ENCODE measurements at regions not wholly inside any gene's neighbourhood (a gene's known extent, or its start where the extent isn't known, plus 50 kb on each side); places are given as distances from the start of the nearest gene placed in this dataset.

GRCh38 chr5:6995115-6995514 is 281.9 kb downstream of the TENT4A start:
- DNase-seq (no peak), ATAC-seq (no peak)
- Mint-ChIP-seq H3K4me1 (ENCODE audit: low read depth) (no peaks in the 10 kb centered on the region), H3K27me3 (peaks cover 12% of the 10 kb centered on the region), H3K4me3 (no peak overlapping the region), H3K27ac (no peak overlapping the region), H3K9me3 (peaks cover 2% of the 10 kb centered on the region), H3K36me3 (ENCODE audit: low read depth) (no peaks in the 10 kb centered on the region)
- ChIA-PET POLR2A (no interaction called here), CTCF (no interaction called here)
- intact Hi-C loops (cut with micrococcal nuclease): no loop called here
- TF ChIP-seq, protein P1, sequence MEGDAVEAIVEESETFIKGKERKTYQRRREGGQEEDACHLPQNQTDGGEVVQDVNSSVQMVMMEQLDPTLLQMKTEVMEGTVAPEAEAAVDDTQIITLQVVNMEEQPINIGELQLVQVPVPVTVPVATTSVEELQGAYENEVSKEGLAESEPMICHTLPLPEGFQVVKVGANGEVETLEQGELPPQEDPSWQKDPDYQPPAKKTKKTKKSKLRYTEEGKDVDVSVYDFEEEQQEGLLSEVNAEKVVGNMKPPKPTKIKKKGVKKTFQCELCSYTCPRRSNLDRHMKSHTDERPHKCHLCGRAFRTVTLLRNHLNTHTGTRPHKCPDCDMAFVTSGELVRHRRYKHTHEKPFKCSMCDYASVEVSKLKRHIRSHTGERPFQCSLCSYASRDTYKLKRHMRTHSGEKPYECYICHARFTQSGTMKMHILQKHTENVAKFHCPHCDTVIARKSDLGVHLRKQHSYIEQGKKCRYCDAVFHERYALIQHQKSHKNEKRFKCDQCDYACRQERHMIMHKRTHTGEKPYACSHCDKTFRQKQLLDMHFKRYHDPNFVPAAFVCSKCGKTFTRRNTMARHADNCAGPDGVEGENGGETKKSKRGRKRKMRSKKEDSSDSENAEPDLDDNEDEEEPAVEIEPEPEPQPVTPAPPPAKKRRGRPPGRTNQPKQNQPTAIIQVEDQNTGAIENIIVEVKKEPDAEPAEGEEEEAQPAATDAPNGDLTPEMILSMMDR (IDR thresholded peaks at IDR 0.05): no peak

- ChIA-PET CTCF (no interaction called here), POLR2A (interaction anchor here (0.7 kb wide), 1 partner anchor 9 kb away, joined by 6 read pairs; no protein-coding TSS in a partner anchor)
- Mint-ChIP-seq H3K9me3 (peaks cover 2% of the 10 kb centered on the region), H3K27me3 (peaks cover 9% of the 10 kb centered on the region), H3K36me3 (ENCODE audit: low read depth) (no peaks in the 10 kb centered on the region), H3K4me3 (no peak overlapping the region), H3K4me1 (ENCODE audit: low read depth) (peaks cover 2% of the 10 kb centered on the region), H3K27ac (no peak overlapping the region)
- ATAC-seq (no peak), DNase-seq (no peak)
- intact Hi-C loops (cut with micrococcal nuclease): no loop called here
- TF ChIP-seq, protein P1 (IDR thresholded peaks at IDR 0.05): no peak
Measured at GRCh38 chr5:7000310-7000709, 287.1 kb downstream of the TENT4A start.

DNA sequence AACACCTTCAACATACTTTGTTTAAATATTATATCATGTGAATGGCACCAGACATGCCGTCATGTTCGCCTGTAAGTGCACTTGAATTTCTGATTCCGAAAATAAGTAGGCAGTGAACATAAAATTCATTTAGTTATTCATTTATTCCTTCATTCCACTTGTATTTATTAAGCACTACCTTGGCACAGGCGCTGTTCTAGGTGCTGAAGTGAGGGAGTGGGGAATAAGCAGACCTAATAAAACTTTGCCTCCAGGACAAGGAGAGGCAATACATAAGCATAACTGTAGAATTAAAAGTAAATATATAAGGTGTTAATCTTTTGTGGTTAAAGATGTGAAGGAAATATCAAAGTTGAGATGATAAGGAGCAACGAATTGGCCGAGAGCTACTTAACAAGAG is 297.4 kb downstream of the TENT4A start:
- Mint-ChIP-seq H3K4me3 (no peak overlapping the region), H3K36me3 (ENCODE audit: low read depth) (no peaks in the 10 kb centered on the region), H3K4me1 (ENCODE audit: low read depth) (no peaks in the 10 kb centered on the region), H3K27ac (no peak overlapping the region), H3K9me3 (no peaks in the 10 kb centered on the region), H3K27me3 (peaks cover 1% of the 10 kb centered on the region)
- CTCF ChIA-PET: no interaction called here
- POLR2A ChIA-PET: no interaction called here
- DNase-seq (no peak), ATAC-seq (no peak)
- TF ChIP-seq, protein P1 (IDR thresholded peaks at IDR 0.05): no peak
- intact Hi-C loops (cut with micrococcal nuclease): no loop called here

DNA sequence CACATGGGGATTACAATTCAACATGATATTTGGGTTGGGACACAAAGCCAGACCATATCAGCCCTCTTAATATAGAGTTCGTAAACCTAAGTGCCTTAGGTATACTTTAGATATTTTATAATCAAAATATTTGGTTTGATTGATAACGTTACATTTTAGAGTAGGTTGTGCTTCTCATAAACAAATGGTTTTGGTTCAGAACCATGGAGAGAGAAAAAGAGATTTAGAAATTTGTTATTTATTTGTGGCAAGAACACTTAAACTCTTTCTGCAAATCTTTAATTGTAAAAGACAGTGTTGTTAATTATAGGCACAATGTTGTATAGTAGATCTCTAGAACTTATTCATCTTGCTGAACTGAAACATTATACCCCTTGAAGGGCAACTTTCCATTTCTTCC is 298.8 kb downstream of the TENT4A start:
- H3K4me1 Mint-ChIP-seq (ENCODE audit: low read depth): no peaks in the 10 kb centered on the region
- CTCF ChIA-PET: no interaction called here
- no peak overlapping the region for H3K27ac Mint-ChIP-seq
- TF ChIP-seq, protein P1 (IDR thresholded peaks at IDR 0.05): no peak
- H3K4me3 Mint-ChIP-seq: no peak overlapping the region
- peaks cover 1% of the 10 kb centered on the region for H3K27me3 Mint-ChIP-seq
- no peaks in the 10 kb centered on the region for H3K9me3 Mint-ChIP-seq
- DNase-seq: no peak
- H3K36me3 Mint-ChIP-seq (ENCODE audit: low read depth): no peaks in the 10 kb centered on the region
- POLR2A ChIA-PET: no interaction called here
- ATAC-seq: no peak
- intact Hi-C loops (cut with micrococcal nuclease): no loop called here

DNA sequence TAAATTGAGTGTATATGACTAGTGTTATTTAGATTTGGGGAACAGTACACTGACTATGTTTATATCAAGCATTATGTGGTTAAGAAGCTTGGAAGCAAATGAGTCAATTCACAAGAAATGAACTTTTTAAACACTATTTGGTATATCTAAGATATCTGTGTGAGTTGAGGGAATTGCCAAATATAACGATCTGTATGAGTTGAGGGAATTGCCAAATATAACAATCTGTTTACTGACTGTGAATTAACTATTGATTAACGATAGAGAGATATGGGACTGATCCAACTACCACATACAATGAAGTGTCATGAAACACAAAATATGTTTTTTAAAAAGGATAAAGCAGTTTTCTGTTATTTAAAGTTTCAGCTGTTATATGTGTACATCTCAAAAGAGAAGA is 301.4 kb downstream of the TENT4A start:
- POLR2A ChIA-PET: no interaction called here
- TF ChIP-seq, protein P1 (IDR thresholded peaks at IDR 0.05): no peak
- H3K27ac Mint-ChIP-seq: no peak overlapping the region
- CTCF ChIA-PET: no interaction called here
- H3K4me1 Mint-ChIP-seq (ENCODE audit: low read depth): no peaks in the 10 kb centered on the region
- H3K4me3 Mint-ChIP-seq: no peak overlapping the region
- peaks cover 1% of the 10 kb centered on the region for H3K27me3 Mint-ChIP-seq
- intact Hi-C loops (cut with micrococcal nuclease): no loop called here
- DNase-seq (no peak), ATAC-seq (no peak)
- no peaks in the 10 kb centered on the region for H3K36me3 Mint-ChIP-seq (ENCODE audit: low read depth)
- H3K9me3 Mint-ChIP-seq: no peaks in the 10 kb centered on the region

Data from activated CD8-positive, alpha-beta T cell treated with anti-CD3 and anti-CD28 coated beads for 36 hours (primary cell).